ENCODE measurements at regions not wholly inside any gene's neighbourhood (a gene's known extent, or its start where the extent isn't known, plus 50 kb on each side); places are given as distances from the start of the nearest gene placed in this dataset.

- Histone ChIP-seq H3K27me3 (no peaks in the 10 kb centered on the region), H3K4me1 (no peaks in the 10 kb centered on the region), H3K4me3 (no peak overlapping the region), H3K9ac (ENCODE audit: low read depth in 2 of 2, low read length in 2 of 2) (no peak overlapping the region), H3K27ac (no peak overlapping the region), H3K9me3 (no peaks in the 10 kb centered on the region), H3K36me3 (no peaks in the 10 kb centered on the region)
- no peak for DNase-seq
- no peak for TF ChIP-seq CTCF (IDR thresholded peaks at IDR 0.05)
- intact Hi-C loops (cut with DNase I) = no loop called here
Observed at GRCh38 chr3:76490064-76490463, 549.8 kb upstream of the ROBO2 start.

- H3K27me3 ChIP-seq = no peaks in the 10 kb centered on the region
- TF ChIP-seq CTCF (IDR thresholded peaks at IDR 0.05) = no peak
- H3K9me3 ChIP-seq = no peaks in the 10 kb centered on the region
- no peak overlapping the region for H3K27ac ChIP-seq
- intact Hi-C loops (cut with DNase I) = no loop called here
- no peak for DNase-seq
- H3K36me3 ChIP-seq = no peaks in the 10 kb centered on the region
- H3K4me3 ChIP-seq = no peak overlapping the region
- H3K4me1 ChIP-seq = no peaks in the 10 kb centered on the region
- no peak overlapping the region for H3K9ac ChIP-seq (ENCODE audit: low read depth in 2 of 2, low read length in 2 of 2)
Observed at GRCh38 chr3:76495216-76495615, 544.7 kb upstream of the ROBO2 start.

GRCh38 chr3:76497636-76498035 lies 542.3 kb upstream of the ROBO2 start:
- H3K9me3 ChIP-seq = no peaks in the 10 kb centered on the region
- no peak overlapping the region for H3K4me3 ChIP-seq
- H3K27me3 ChIP-seq = no peaks in the 10 kb centered on the region
- intact Hi-C loops (cut with DNase I) = no loop called here
- no peaks in the 10 kb centered on the region for H3K36me3 ChIP-seq
- no peak for TF ChIP-seq CTCF (IDR thresholded peaks at IDR 0.05)
- H3K27ac ChIP-seq = no peak overlapping the region
- H3K9ac ChIP-seq (ENCODE audit: low read depth in 2 of 2, low read length in 2 of 2) = no peak overlapping the region
- no peak for DNase-seq
- no peaks in the 10 kb centered on the region for H3K4me1 ChIP-seq

- TF ChIP-seq CTCF (IDR thresholded peaks at IDR 0.05) = no peak
- no peak overlapping the region for H3K9ac ChIP-seq (ENCODE audit: low read depth in 2 of 2, low read length in 2 of 2)
- DNase-seq = no peak
- H3K27me3 ChIP-seq = no peaks in the 10 kb centered on the region
- no peaks in the 10 kb centered on the region for H3K4me1 ChIP-seq
- H3K27ac ChIP-seq = no peak overlapping the region
- intact Hi-C loops (cut with DNase I) = no loop called here
- H3K36me3 ChIP-seq = no peaks in the 10 kb centered on the region
- no peaks in the 10 kb centered on the region for H3K9me3 ChIP-seq
- H3K4me3 ChIP-seq = no peak overlapping the region
Observed at GRCh38 chr3:76500746-76501275, 539.1 kb upstream of the ROBO2 start.

GRCh38 chr3:76501315-76501714 lies 538.6 kb upstream of the ROBO2 start:
- Histone ChIP-seq H3K4me1 (no peaks in the 10 kb centered on the region), H3K36me3 (no peaks in the 10 kb centered on the region), H3K27ac (no peak overlapping the region), H3K4me3 (no peak overlapping the region), H3K9ac (ENCODE audit: low read depth in 2 of 2, low read length in 2 of 2) (no peak overlapping the region), H3K27me3 (no peaks in the 10 kb centered on the region), H3K9me3 (no peaks in the 10 kb centered on the region)
- no peak for TF ChIP-seq CTCF (IDR thresholded peaks at IDR 0.05)
- no peak for DNase-seq
- intact Hi-C loops (cut with DNase I) = no loop called here

GRCh38 chr3:76502076-76502475 lies 537.8 kb upstream of the ROBO2 start:
- H3K36me3 ChIP-seq = no peaks in the 10 kb centered on the region
- H3K27ac ChIP-seq = no peak overlapping the region
- H3K27me3 ChIP-seq = no peaks in the 10 kb centered on the region
- TF ChIP-seq CTCF (IDR thresholded peaks at IDR 0.05) = no peak
- intact Hi-C loops (cut with DNase I) = no loop called here
- H3K4me1 ChIP-seq = no peaks in the 10 kb centered on the region
- no peak overlapping the region for H3K4me3 ChIP-seq
- H3K9me3 ChIP-seq = no peaks in the 10 kb centered on the region
- H3K9ac ChIP-seq (ENCODE audit: low read depth in 2 of 2, low read length in 2 of 2) = no peak overlapping the region
- DNase-seq = no peak

Data from colonic mucosa (tissue), 4 donors.